ENCODE measurements at regions not wholly inside any gene's neighbourhood (a gene's known extent, or its start where the extent isn't known, plus 50 kb on each side); places are given as distances from the start of the nearest gene placed in this dataset.
"Not testable (repeated sequence)": the region's sequence is repeated elsewhere in the genome, so short reads cannot be mapped to it uniquely, and the experiment has no call there.

DNA sequence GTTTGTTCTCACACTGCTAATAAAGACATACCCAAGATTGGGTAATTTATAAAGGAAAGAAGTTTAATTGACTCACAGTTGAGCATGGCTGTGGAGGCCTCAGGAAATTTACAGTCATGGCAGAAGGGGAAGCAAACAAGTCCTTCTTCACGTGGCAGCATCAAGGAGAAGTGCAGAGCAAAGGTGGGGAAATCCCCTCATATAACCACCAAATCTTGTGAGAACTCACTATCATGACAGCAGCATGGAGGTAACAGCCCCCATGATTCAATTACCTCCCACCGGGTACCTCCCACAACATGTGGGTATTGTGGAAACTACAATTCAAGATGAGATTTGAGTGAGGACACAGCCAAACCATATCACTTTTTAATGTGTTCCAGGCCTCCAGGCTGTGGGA, 480.9 kb downstream of the PPARGC1A start:
- not testable (repeated sequence) for TF ChIP-seq POLR2A (IDR thresholded peaks at IDR 0.05; ENCODE audit: low read length); GATA1 (IDR thresholded peaks at IDR 0.05; ENCODE audit: low read depth, low read length)

All from erythroblast (primary cell).